Epidermal melanocyte (primary cell): ENCODE measurements at regions not wholly inside any gene's neighbourhood (a gene's known extent, or its start where the extent isn't known, plus 50 kb on each side); places are given as distances from the start of the nearest gene placed in this dataset.

Source experiments
- DNase-seq: peaks from one replicate; pipeline ENCODE4 v3.0.0; 2011; ENCODE audit warnings: low spot score; ENCODE audit not compliant: insufficient read length

DNA sequence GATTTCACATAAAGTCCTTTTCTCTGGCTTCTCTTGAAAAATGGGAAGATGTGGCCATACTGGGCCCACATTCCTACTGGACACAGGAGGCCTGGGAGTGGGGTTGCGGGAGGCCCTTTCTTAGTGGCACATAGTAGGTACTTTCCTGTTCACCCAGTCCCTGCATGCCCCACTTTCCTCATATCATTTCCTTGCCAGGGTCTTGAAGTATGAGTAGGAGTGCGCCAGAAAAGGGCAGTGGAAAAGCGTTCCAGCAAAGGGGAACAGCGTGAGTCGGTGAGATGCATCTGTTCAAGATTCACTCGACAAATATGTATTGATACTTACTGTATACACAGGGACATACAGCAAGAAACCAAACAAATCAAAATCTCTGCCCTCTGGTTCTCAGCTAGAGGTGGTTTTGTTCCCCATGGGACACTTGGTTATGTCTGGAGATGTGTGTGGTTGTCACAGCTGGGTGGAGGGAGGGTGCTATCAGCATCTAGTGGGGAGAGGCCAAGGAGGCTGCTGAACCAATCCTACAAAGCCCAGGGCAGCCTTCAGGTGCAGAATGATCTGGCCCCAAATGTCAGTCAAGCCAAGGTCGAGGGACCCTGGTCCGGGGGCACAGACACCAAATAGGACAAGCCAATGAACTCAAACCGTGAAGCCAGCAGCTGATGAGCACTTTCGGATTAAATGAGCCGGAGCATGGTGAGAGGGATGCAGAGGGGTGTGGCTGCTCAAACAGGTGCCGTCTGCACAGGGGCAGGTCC is 151.4 kb downstream of the CEBPB start:
- DNase-seq, result no peak

DNA sequence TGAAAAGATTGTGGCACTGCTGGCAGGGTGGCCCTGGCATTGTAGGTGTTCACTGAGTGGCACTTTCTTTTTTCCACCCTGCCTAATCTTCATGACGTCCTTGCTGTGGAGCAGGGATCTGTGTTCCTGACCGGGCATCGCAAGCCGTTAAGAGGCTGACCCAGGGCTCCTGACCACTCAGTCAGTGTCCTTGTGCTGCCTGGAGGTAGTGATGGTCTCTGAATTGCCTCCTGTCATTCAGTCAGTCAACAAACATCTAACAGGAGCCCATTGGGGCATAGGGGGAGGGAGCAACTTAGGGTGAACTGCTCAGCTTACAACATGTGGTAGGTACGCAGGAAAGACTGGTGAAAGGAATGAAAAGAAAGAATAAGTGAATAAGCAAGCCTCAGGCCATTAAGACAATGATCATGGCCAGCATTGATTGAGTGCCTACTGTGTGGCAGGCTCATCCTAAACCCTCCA is 152.0 kb downstream of the CEBPB start:
- DNase-seq, result no peak

DNA sequence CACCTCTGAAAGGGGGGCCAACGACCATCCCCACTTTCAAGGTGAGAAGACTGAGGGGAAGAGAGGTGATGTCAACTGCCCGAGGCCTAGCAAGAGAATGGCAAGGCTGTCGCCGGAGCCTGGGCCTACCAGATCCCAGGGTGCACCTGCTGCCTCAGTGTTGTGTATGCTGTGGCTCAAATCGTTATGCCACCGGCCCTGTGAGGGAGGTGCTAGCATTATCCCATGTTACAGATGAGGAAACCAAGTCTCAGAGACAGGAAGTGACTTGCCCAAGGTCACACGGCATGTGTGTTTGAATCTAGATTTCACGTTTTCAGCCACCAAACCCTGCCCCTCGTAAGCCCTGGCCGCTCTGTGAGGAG is 152.5 kb downstream of the CEBPB start:
- DNase-seq, result no peak

DNA sequence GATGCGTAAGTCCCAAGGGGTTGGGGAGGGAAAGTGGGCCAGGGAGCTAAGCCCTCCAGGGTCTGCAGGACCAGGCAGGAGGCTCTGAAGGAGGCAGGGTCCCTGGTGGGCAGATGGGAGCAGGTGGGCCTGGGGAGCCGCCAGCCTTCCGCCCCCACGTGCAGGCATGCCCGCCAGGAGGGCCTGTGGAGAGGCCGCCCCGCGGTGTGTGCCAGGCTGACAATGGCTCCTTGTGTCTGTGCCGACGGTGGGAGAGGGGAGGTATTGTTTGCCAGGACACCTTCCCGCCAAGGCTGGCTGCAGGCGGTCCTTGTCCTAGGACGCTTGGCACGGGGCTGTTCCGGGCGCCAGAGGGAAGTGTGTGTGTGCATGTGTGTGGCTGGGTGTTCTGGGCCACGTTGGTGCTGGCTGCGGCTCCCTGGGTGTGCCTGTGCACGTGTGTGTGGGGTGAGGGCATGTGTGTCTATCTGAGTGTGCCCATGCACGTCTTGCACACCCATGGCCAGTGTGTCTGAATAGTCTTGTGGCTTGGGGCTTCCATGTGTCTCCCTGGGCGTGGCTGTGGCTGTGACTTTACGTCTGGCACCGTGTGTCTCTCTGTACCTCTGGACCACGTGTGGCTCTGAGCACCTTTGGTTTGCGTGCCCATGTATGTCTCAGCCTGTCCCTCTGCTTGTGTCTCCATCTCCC is 153.0 kb downstream of the CEBPB start:
- DNase-seq, result no peak

DNA sequence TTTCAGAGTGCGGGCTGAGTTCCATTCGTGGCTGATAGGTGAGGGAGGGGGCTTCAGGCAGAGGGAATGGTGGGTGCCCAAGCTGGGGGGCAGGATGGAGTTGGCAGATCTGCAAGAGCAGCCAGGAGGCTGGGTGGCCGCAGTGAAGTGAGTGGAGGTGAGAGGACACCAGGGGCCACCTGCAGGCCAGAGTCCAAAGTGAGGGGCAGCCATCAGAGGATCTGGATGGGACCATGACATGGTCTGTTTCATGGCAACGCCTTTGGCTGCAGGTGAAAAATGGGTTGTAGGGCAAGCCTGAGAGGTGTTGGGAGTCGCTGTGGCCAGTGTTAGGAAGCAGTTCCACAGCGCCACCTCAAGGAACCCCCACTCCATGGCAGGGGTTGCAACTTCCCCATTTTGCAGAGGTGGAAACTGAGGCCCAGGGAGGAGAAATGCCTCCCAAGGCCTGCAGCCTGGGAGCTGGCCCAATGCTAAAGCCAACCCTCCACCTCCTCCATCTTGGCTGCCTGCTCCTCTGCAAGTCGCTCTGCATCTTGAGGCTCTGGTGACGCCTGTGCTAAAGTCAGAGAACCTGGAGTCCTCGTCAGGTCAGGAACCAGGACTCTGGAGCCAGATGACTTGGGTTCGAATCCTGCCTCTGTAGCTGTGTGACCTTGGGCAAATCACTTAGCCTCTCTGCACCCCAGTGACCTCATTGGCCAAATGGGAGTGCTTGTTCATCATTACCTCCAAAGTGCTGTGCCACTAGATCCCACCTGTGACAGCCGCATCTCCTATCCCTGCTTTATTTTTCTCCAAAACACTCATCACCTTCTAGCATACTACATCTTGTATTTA is 153.8 kb downstream of the CEBPB start:
- no peak for DNase-seq

DNA sequence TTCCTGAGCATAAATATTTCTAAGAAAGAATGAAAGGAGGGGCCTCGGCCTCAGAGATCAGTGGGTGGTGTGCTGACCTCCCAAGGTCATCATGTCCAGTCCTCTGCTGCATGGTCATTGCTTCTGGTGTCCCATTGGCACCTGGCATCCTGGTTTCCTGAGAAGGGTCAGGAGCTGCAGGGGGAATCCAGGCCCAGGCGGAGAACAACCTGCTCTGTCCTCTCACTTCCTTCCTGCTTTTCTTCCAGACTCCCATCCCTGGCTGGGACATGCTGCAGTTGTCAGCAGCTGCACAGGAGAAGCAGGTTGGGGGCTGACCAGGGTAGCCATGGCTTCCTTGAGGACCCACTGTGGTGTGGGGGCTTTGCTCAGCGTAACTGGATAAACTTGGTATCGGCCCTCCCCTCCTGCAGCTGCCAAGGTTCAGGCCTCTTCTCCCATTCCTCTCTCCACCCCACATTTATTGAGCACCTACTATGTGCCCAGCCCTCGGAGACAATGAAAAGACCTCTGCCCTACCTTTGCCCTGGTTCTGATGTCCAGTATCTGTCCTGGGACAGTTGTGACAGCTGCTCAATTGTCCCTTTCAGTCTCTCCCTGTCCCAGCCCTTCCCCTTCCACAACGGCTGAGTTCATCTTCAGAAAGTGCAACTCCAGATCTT is 155.2 kb downstream of the CEBPB start:
- DNase-seq, result no peak

DNA sequence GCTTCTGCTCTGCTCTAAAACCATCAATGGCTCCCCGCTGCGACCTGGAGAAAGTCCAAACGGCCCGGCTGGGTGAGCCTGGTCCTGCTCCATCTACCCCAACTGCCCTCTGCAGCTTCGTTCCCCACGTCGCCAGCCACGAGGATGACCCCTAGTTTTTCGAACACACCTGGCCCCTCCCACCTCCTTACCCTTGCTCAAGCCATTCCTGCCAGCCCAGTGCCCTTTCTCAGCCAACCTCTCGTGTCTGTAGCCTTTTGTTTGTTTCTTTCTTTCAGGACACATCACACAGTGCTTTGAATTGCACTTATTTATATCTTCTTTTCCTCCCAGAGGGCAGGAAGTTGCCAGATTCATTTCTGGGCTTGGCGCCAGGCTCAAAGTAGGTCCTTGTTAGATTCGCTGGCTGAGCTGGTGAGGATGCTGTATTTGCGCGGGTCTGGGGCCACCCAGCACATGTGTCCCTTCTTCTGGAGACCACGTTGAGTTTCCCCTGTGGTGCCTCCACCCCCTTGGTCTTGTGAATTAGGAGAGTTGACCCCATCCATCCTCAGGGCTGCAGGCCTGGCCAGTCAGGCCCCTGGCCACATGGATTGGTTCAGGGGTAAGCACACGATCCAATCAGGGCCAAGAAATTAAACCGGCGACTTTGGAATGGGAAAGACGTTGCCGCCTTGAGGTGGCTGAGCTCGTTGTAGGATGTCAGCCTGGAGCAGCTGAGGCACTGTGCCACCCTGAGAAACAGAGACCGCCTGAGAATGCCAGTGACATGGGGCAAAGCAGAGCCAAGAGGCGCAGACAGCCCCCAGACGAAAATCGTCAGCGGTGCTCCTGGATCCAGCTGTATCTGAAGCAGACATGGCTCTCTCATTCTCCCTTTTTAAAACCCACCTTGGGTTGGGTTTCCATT is 156.0 kb downstream of the CEBPB start:
- peak; percentile 78 for DNase-seq

DNA sequence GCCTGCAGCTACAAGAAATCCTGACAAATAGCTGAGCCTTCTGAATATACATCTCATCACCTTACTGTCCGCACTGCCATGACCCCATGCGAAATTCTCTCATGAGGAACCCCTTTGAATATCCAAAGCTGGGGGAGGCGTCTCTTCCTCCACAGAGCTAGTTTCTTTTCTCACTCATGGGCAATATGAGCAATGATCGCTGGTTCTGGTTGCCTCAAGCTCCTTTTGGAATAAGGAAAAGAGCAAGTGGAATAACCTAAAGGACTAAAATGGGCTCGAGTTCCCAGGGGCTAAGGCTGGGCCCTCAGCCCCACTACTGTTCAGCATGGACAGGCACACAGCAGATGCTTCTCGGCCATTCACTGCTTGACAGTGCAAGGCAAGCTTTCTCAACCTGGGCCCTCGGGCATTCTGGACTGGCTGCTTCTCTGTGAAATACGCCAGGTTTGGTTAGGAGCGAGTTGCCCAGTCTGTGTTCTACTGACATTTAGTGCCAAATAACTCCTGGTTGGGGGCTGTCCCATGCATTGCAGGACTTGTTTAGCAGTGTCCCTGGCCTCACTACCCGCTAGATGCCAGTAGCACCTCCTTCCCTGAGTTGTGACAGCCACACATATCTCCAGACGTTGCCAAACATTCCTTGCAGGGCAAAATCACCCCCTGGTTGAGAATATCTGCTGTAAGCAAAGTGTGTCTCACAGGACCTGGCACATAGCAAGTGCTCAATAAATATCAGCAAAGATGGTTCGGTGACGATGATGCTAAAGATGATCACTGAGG is 156.8 kb downstream of the CEBPB start:
- DNase-seq, result no peak

DNA sequence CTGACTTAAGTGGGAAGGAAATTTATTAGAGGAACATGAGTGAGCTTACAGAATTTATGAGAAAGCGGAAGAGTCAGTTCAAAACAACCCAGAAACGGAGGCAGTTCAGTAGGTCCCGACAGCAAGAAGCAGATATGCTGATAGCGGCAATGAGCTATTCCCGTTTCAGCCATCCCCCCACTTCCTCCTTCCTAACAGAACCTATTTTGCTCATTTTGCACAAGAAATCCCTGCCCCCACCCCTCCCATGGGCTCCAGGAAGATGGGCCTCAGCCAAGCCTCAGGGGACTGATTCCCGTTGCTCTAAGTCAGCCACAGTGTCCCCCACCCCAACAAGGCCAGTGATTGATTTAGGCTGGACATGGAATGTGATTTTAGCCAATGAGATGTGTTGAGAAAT is 157.5 kb downstream of the CEBPB start:
- no peak for DNase-seq

DNA sequence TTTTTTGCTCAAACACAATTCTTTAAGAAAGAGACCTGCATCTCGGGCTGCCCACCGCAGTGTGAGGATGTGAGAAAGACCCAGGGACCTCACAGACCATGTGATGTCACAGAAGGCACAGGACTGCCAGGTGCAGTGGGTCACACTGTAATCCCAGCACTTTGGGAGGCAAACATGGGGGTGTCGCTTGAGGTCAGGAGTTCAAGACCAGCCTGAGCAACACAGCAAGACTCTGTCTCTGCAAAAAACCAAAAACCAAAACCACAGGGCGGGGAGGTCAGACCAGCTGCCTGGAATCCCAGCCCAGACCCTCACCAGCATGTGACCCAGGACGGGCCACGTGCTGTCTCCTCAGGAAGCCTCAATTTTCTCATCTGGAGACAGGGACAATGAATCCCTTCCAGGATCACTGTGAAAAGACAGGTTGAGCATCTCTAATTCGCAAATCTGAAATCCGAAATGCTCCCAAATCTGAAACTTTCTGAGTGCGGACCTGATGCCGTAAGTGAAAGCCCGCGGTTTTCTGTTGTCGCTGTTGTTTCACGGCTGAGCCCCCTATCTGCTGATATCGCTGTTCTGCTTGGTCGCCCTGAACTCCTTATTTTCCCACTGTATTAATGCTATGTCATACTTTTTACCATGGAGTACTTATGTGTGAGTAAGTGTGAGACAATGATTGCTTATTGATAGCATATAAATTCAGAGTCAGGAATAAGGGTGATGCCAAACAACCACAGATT is 159.5 kb upstream of the PTPN1 start:
- DNase-seq, result no peak

DNA sequence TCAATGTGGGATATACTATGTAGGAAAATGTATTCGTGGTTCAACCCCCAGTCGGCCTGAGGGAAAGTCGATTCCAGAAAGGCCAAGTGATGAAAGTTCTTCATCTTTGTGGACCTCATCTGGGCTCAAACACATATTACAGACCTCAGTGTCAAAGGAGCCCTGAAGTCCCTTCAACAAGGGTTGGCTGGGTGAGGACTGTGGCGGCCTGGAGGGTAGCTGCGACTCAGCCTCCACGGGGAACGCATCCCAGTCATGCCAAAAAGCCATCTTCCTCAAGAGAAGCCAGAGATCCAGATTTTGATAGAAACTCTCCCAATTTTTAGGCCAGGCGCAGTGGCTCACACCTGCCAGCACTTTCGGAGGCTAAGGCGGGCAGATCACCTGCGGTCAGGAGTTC is 158.6 kb upstream of the PTPN1 start:
- no peak for DNase-seq

DNA sequence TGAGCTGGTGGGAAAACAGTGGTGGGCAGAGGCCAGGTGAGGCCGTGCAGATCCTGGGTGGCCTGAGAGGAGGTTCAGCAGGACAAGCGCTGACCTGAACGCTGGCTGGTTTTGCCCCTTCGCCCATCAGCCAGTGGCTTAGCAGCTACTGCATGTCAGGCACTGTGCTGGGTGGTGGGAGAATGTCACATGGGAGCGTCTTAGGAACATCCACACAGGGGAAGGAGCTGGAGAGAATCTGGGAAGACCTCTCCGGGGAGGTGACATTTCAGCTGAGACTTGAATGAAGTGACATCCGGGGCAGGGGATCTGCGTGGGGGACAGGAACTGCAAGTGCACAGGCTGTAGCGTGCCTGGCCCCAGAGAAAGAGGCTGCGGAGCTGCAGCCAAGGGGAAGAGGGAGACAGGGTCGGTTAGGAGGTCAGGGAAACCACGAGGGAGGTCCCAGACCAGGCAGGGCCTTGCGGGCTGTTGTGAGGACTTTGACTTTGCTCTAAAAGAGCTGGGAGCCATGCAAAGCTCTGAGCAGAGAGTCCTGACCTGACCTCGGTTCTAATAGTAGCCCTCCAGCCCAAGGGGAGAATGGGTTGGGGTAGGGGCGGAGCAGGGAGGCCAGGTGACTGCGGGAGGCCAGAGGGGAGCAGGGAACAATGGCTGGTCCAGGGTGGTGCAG is 156.8 kb upstream of the PTPN1 start:
- no peak for DNase-seq

DNA sequence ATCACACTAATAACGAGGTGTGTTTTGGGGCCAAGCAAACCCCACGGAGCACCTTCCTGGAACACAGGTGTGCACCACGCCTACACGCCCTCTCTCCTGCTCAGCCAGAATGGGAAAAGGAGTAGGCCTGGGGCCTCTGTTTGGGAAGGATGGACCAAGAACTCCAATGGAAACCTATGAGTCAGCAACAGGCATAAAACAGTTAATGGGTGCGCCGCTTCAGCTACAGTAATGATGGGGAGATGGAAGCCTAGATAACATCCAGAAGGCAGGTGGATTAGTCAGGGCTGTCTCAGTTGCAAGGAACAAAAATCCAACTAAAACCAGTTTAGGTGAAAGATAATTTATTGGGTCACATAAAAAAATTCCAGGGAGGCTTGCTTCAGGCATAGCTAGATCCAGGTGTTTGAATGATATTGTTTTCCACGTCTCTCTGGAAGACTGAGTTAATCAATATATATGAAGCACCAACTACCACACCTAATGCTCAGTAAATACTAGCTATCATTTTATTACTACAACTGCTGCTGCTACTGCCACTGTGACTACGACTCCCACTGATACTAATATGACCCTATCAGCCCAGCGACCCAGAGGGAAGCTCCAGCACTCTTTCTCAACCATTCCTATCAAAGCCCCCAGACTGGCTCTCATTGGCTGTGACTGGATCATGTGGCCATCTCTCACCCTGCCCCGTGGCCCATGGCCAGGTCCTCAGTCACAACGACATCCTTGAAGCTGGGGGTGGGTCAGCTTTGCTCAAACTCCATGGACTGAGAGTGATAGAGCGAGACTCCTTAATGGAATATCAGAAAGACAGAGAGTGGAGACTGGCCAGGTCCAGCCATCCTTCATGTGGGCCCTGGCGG is 155.2 kb upstream of the PTPN1 start:
- no peak for DNase-seq

DNA sequence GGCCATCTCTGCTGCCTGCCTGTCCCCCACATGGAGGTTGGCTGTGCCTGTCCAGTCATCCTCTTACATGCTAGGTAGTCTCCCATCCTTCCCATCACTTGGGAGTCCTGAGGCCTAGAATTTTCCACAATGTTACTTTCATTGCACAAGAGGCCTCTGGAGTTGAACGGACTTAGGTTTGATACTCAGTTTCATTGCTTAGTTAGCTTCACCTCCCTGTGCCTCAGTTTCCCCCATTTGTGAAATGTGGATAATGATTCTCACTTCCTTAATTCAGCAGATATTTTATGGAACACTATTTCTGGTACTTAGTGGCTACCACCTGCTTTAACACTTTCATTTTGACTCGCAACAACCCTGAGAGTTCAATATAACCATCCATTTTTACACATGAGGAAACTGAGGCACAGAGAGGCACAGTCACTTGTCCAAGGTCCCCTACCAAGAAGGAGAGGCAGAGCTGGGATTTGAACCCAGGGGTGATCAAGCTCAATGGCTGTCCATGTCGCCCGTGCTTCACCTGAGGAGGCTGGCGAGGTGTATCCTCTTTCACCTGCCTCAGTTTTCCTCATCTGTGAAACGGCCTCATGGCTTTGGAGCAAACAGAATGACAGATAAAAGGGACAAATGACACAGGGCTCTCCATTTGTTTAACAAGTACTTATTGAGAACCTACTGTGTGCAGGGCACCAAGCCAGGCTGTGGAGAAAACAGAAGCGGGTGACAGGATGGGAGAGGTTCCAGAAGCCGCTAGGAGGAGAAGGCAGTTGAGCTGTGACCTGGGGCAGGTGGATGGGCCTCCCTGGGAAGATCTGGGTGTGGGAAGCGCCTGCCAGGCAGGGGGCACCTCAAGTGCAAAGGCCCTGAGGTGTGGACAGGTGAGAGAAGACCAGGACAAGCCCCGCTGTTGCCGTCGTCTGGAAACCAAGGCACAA is 154.3 kb upstream of the PTPN1 start:
- DNase-seq, result no peak

DNA sequence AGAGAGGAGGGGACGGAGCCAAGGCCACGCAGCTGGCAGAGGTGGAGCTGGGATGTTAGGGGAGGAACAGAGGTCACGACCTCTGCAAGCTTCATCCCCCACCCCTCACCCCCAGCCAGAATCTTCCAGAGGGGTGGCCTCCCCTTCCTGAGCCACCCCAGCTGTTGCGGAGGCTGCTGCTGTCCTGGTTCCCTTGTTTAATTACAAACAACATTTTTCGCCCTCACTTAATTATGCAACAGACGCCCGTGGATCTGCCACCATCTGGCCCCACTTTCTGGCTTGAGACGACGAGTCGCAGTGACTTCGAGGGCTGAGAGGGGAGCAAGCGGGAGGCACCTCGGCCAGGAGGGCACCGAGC is 153.7 kb upstream of the PTPN1 start:
- no peak for DNase-seq

DNA sequence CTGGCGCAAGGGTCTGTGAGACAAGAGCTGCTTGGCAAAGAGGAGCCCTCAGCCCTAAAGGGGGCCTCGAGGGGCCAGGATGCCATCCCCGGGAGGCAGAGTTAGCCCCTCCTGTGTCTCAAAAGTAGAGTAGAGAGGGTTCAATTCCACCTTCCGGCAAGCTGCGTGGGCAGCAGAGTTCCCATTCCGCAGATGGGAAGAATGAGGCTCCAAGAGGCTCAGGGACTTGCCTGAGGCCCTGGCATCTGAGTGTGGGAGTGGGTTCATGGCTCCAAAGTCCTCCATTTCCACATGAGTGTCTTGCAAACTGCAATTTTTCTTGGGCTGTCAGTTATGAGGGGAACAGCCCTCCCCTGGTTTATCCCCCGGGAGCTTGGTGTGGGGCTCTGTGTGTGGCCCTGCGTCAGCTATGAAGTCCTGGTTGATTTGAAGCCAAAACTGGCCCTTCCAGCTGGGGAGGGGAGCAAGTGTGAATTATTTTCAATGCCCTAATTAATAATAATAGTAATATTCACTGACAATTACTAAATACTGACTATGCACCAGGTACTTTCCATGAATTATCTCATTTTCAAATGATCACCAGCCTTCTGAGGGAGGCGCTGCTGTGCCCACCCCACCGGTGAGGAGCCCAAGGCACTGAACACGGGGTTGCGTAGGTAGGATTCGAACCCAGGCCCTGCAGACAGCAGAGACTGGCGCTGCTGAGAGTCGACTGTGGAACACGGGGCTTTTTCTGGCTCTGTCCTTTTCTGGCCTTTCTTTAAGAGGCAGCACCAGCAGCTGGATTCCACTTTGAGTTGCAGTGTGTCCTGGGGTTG is 153.0 kb upstream of the PTPN1 start:
- no peak for DNase-seq
